ENCODE measurements at regions not wholly inside any gene's neighbourhood (a gene's known extent, or its start where the extent isn't known, plus 50 kb on each side); places are given as distances from the start of the nearest gene placed in this dataset.

GRCh38 chr7:15049157-15049556, 146.6 kb upstream of the DGKB start:
- Histone ChIP-seq H3K18ac (ENCODE audit: insufficient read length, low read depth, low read length) (no peak overlapping the region), H4K20me1 (ENCODE audit: control insufficient read depth, insufficient read depth, insufficient read length) (no peaks in the 10 kb centered on the region), H2AFZ (ENCODE audit: low read length) (no peak overlapping the region), H3K14ac (ENCODE audit: insufficient read depth, low read length) (no peak overlapping the region), H4K91ac (ENCODE audit: insufficient read length, low read depth, low read length) (no peak overlapping the region), H3K23me2 (ENCODE audit: insufficient read length, low read depth, low read length, poor library complexity, severe bottlenecking) (no peaks in the 10 kb centered on the region), H3K56ac (ENCODE audit: insufficient read length, low read depth, low read length) (no peak overlapping the region), H4K5ac (ENCODE audit: insufficient read length, low read depth, low read length) (no peak overlapping the region), H2BK20ac (ENCODE audit: low read depth, low read length, poor library complexity, severe bottlenecking) (no peak overlapping the region), H2BK15ac (ENCODE audit: low read depth, low read length) (no peak overlapping the region), H2BK120ac (ENCODE audit: low read depth, low read length, poor library complexity, severe bottlenecking) (no peak overlapping the region), H3K4me1 (ENCODE audit: insufficient read depth, low read length) (no peaks in the 10 kb centered on the region), H3K4ac (ENCODE audit: low read depth, low read length) (no peak overlapping the region), H3K27me3 (ENCODE audit: insufficient read depth, low read length) (no peaks in the 10 kb centered on the region), H3K9ac (ENCODE audit: extremely low read depth, insufficient read length, low read length) (no peak overlapping the region), H3K79me2 (ENCODE audit: insufficient read depth, low read length) (no peaks in the 10 kb centered on the region), H3K79me1 (ENCODE audit: insufficient read depth, low read depth, low read length, poor library complexity, severe bottlenecking) (no peaks in the 10 kb centered on the region), H3K9me3 (ENCODE audit: control insufficient read depth, low read depth, low read length) (no peaks in the 10 kb centered on the region), H3T11ph (ENCODE audit: low read length) (no peak overlapping the region), H3K23ac (ENCODE audit: insufficient read length, low read depth, low read length) (no peak overlapping the region), H3K4me2 (ENCODE audit: insufficient read depth, insufficient read length, low read length) (no peak overlapping the region), H2AK5ac (ENCODE audit: insufficient read length, low read length) (no peak overlapping the region), H2BK5ac (ENCODE audit: insufficient read length, low read length) (no peak overlapping the region), H2BK12ac (ENCODE audit: insufficient read length, low read depth, low read length) (no peak overlapping the region), H3K27ac (ENCODE audit: insufficient read length, low read depth, low read length) (no peak overlapping the region), H4K8ac (replicated peaks; ENCODE audit: insufficient read length, low read depth, low read length) (no peak overlapping the region)
- H3K4me1 Mint-ChIP-seq, result no peaks in the 10 kb centered on the region
- no peak for TF ChIP-seq CTCF (conservative IDR thresholded peaks at IDR 0.05)
- no peak overlapping the region for H3K27ac Mint-ChIP-seq
- no peaks in the 10 kb centered on the region for H3K27me3 Mint-ChIP-seq (ENCODE audit: low read depth)
- DNase-seq, result no peak
- H3K36me3 Mint-ChIP-seq (ENCODE audit: insufficient read depth in 1 of 3, low read depth in 3 of 3), result peaks cover 9 to 16% (median 14%) of the 10 kb centered on the region in 3 experiments; a peak in 5 of 7 replicates
- H3K9me3 Mint-ChIP-seq, result peaks cover 11 to 20% of the 10 kb centered on the region in 2 experiments
- WGBS (ENCODE audit: extremely low coverage, insufficient read length, low lambda C conversion rate), result no CpG with 5 or more reads among the region's 1 CpG
- no peak overlapping the region for H3K4me3 Mint-ChIP-seq

All from H9 (cell line).